Caco-2 (cell line): ENCODE measurements at regions not wholly inside any gene's neighbourhood (a gene's known extent, or its start where the extent isn't known, plus 50 kb on each side); places are given as distances from the start of the nearest gene placed in this dataset.

Experiments
- BruUV-seq: library from RNA; stranded (reverse); fragments of 400-500 nt; replicated peaks from 2 replicates; lab custom pipeline; 2021; lab: Mats Ljungman, UMichigan
- CTCF ChIA-PET: fragments of 300-600 bp; sonication (Branson Sonifier 250); formaldehyde crosslinking; loops from one replicate; lab custom pipeline; 2022; ENCODE audit warnings: antibody characterized with exemption; lab: Charles Lee
- POLR2A ChIA-PET: fragments of 300-600 bp; sonication (Branson Sonifier 250); formaldehyde crosslinking; loops from one replicate; lab custom pipeline; 2022; ENCODE audit warnings: antibody characterized with exemption; lab: Charles Lee
- DNase-seq, 2 experiments: peaks; one replicate each; pipeline versions ENCODE4 v3.0.0 to v3.0.0-alpha.2; 2020 to 2022
- H3K27me3 ChIP-seq: replicated peaks from 2 replicates; pipeline ENCODE4 v1.6.0; 2011; ENCODE audit warnings: low read length; ENCODE audit not compliant: control insufficient read depth, insufficient read depth
- H3K36me3 ChIP-seq: 2 replicates; pipeline ENCODE4 v1.5.1; 2011; ENCODE audit warnings: low read length; ENCODE audit not compliant: control insufficient read depth, insufficient read depth
- H3K4me1 ChIP-seq: fragments of 250-450 bp; sonication (Bioruptor Pico); 2 replicates; pipeline ENCODE4 v1.5.1; 2020; ENCODE audit warnings: mild to moderate bottlenecking
- H3K4me3 ChIP-seq: 2 replicates; pipeline ENCODE4 v1.5.1; 2011; ENCODE audit warnings: low read depth, mild to moderate bottlenecking, control low read depth, low read length
- H3K9me3 ChIP-seq: fragments of 250-450 bp; sonication (Bioruptor Pico); 2 replicates; pipeline ENCODE4 v1.5.1; 2020; ENCODE audit warnings: mild to moderate bottlenecking, moderate library complexity
- H3K27ac Mint-ChIP-seq: one replicate; pipeline ENCODE4 v1.8.0; 2022; ENCODE audit warnings: mixed read lengths; ENCODE audit not compliant: unreplicated experiment
- H3K27me3 Mint-ChIP-seq: one replicate; pipeline ENCODE4 v1.8.0; 2022; ENCODE audit warnings: mixed read lengths; ENCODE audit not compliant: insufficient read depth, unreplicated experiment
- H3K36me3 Mint-ChIP-seq: one replicate; pipeline ENCODE4 v1.8.0; 2022; ENCODE audit warnings: mild to moderate bottlenecking, mixed read lengths; ENCODE audit not compliant: insufficient read depth, unreplicated experiment
- H3K4me1 Mint-ChIP-seq: one replicate; pipeline ENCODE4 v1.8.0; 2022; ENCODE audit warnings: low read depth, mixed read lengths; ENCODE audit not compliant: unreplicated experiment
- H3K4me3 Mint-ChIP-seq: one replicate; pipeline ENCODE4 v1.8.0; 2022; ENCODE audit warnings: mild to moderate bottlenecking, moderate library complexity, mixed read lengths; ENCODE audit not compliant: unreplicated experiment
- H3K9me3 Mint-ChIP-seq: one replicate; pipeline ENCODE4 v1.8.0; 2022; ENCODE audit warnings: mixed read lengths; ENCODE audit not compliant: unreplicated experiment
- CTCF ChIP-seq, 2 experiments: fragments of 200-600 bp in 1 of 2; IDR thresholded peaks; 1 replicate in 1 of 2; 2 replicates in 1 of 2; pipeline versions ENCODE4 v1.5.1 to v1.8.0; 2011 to 2022; ENCODE audit warnings: antibody characterized with exemption in 1 of 2, control low read depth in 1 of 2, inconsistent platforms in 1 of 2, low read depth in 1 of 2, low read length in 1 of 2, mild to moderate bottlenecking in 1 of 2, moderate library complexity in 1 of 2; ENCODE audit not compliant: insufficient read depth in 1 of 2, severe bottlenecking in 1 of 2, unreplicated experiment in 1 of 2
- intact Hi-C: fragments of 100-400 bp; cut with micrococcal nuclease; formaldehyde crosslinking; loops from one replicate; pipeline ENCODE4 v1.10.0; 2022; ENCODE audit not compliant: unreplicated experiment

- H3K9me3 ChIP-seq, result no peaks in the 10 kb centered on the region
- DNase-seq, result no peak
- intact Hi-C loops, result no loop called here
- Mint-ChIP-seq H3K27me3 (peaks cover 9% of the 10 kb centered on the region), H3K4me3 (no peak overlapping the region), H3K27ac (no peak overlapping the region), H3K36me3 (no peaks in the 10 kb centered on the region), H3K9me3 (no peaks in the 10 kb centered on the region), H3K4me1 (no peaks in the 10 kb centered on the region)
- no peak overlapping the region for H3K4me3 ChIP-seq
- H3K27me3 ChIP-seq, result no peaks in the 10 kb centered on the region
- H3K4me1 ChIP-seq, result no peaks in the 10 kb centered on the region
- no peak for TF ChIP-seq CTCF (IDR thresholded peaks at IDR 0.05; ENCODE audit: insufficient read depth in 1 of 2, low read depth in 1 of 2, low read length in 1 of 2, severe bottlenecking in 1 of 2, unreplicated experiment in 1 of 2)
- ChIA-PET CTCF (no interaction called here), POLR2A (no interaction called here)
- no peaks in the 10 kb centered on the region for H3K36me3 ChIP-seq
- no TSS peak for BruUV-seq
These were observed 238.4 kb downstream of the MEIS1 start for GRCh38 chr2:66673286-66673685.

- Mint-ChIP-seq H3K4me3 (no peak overlapping the region), H3K27me3 (peaks cover 11% of the 10 kb centered on the region), H3K27ac (no peak overlapping the region), H3K4me1 (no peaks in the 10 kb centered on the region), H3K36me3 (no peaks in the 10 kb centered on the region), H3K9me3 (no peaks in the 10 kb centered on the region)
- intact Hi-C loops, result no loop called here
- DNase-seq, result no peak
- Histone ChIP-seq H3K27me3 (no peaks in the 10 kb centered on the region), H3K4me1 (no peaks in the 10 kb centered on the region), H3K4me3 (no peak overlapping the region), H3K36me3 (no peaks in the 10 kb centered on the region), H3K9me3 (no peaks in the 10 kb centered on the region)
- no TSS peak for BruUV-seq
- ChIA-PET CTCF (no interaction called here), POLR2A (no interaction called here)
- no peak for TF ChIP-seq CTCF (IDR thresholded peaks at IDR 0.05; ENCODE audit: insufficient read depth in 1 of 2, low read depth in 1 of 2, low read length in 1 of 2, severe bottlenecking in 1 of 2, unreplicated experiment in 1 of 2)
These were observed 239.2 kb downstream of the MEIS1 start for GRCh38 chr2:66674087-66674486.

GRCh38 chr2:66675591-66675990, 240.7 kb downstream of the MEIS1 start:
- intact Hi-C loops, result no loop called here
- H3K36me3 Mint-ChIP-seq, result no peaks in the 10 kb centered on the region
- ChIA-PET CTCF (no interaction called here), POLR2A (no interaction called here)
- Histone ChIP-seq H3K36me3 (no peaks in the 10 kb centered on the region), H3K9me3 (no peaks in the 10 kb centered on the region), H3K4me3 (no peak overlapping the region), H3K4me1 (no peaks in the 10 kb centered on the region), H3K27me3 (no peaks in the 10 kb centered on the region)
- no peak for TF ChIP-seq CTCF (IDR thresholded peaks at IDR 0.05; ENCODE audit: insufficient read depth in 1 of 2, low read depth in 1 of 2, low read length in 1 of 2, severe bottlenecking in 1 of 2, unreplicated experiment in 1 of 2)
- H3K9me3 Mint-ChIP-seq, result no peaks in the 10 kb centered on the region
- no peak for DNase-seq
- H3K27me3 Mint-ChIP-seq, result peaks cover 13% of the 10 kb centered on the region
- no peaks in the 10 kb centered on the region for H3K4me1 Mint-ChIP-seq
- no peak overlapping the region for H3K27ac Mint-ChIP-seq
- no TSS peak for BruUV-seq
- H3K4me3 Mint-ChIP-seq, result no peak overlapping the region
